ENCODE measurements at regions not wholly inside any gene's neighbourhood (a gene's known extent, or its start where the extent isn't known, plus 50 kb on each side); places are given as distances from the start of the nearest gene placed in this dataset.

DNA sequence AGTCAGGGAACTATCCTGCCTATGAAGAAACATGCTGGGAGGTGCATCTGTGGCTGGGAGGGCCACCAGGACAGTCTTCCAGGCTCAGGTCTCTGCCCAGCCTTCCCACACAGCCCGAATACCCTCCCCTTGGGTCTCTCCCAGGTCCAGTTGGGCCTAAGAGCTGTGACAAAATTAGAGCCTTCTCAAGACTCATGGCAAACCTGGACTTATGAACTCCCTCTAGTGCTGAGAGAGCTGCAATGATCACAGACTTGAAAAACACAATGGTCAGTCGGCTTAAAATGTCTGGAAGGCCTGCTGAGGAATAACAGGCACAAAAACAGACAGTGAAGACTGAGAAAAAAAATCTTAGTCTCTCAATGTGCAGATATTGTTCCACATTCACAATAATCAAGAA lies 325.1 kb downstream of the BRINP2 start:
- H3K9ac ChIP-seq (ENCODE audit: low read depth, low read length, poor library complexity, severe bottlenecking), result no peak overlapping the region
- H3F3A ChIP-seq (ENCODE audit: low read depth), result no peaks in the 10 kb centered on the region
- no peaks in the 10 kb centered on the region for H3K4me1 ChIP-seq (ENCODE audit: insufficient read depth, low read length, poor library complexity, severe bottlenecking)
- H3K9me3 ChIP-seq (ENCODE audit: insufficient read depth, low read depth, low read length), result no peaks in the 10 kb centered on the region
- no peak for TF ChIP-seq EZH2phosphoT487 (IDR thresholded peaks at IDR 0.05; ENCODE audit: borderline replicate concordance)
- no peak for TF ChIP-seq CTCF (conservative IDR thresholded peaks at IDR 0.05; ENCODE audit: low read length)
- no peaks in the 10 kb centered on the region for H3K9me2 ChIP-seq (replicated peaks; ENCODE audit: low read depth, low read length)
- H3K4me2 ChIP-seq (ENCODE audit: low read depth, low read length, poor library complexity, severe bottlenecking), result no peak overlapping the region
- H2AFZ ChIP-seq (ENCODE audit: low read length), result no peak overlapping the region
- no peaks in the 10 kb centered on the region for H3K79me2 ChIP-seq (ENCODE audit: insufficient read depth, low read length)
- no peaks in the 10 kb centered on the region for H4K20me1 ChIP-seq (ENCODE audit: insufficient read depth, low read length, poor library complexity, severe bottlenecking)
- H3K4me3 ChIP-seq (ENCODE audit: low read length, poor library complexity, severe bottlenecking), result no peak overlapping the region
- no peaks in the 10 kb centered on the region for H3K27me3 ChIP-seq (ENCODE audit: insufficient read depth, low read length, poor library complexity, severe bottlenecking)
- H3K36me3 ChIP-seq (ENCODE audit: insufficient read depth, low read length), result no peaks in the 10 kb centered on the region

DNA sequence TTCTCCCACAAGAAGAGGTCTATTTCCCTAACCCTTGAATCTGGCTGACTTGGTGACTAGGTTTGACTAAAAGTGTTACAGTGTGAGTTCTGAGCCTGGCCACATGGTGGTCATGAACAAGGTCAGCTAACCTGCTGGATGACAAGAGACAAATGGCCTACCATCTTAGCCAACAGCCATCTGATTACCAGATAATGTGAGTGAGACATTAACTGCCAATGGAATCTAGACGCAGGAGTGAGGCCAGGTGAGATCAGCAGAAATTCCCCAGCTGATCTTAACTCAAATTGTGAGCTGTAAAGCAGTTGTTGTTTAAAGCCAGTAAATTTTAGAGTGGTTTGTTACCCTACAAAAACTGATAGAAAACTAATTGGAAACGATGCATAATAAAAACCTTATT lies 320.0 kb downstream of the BRINP2 start:
- no peak overlapping the region for H3K4me3 ChIP-seq (ENCODE audit: low read length, poor library complexity, severe bottlenecking)
- no peaks in the 10 kb centered on the region for H3K27me3 ChIP-seq (ENCODE audit: insufficient read depth, low read length, poor library complexity, severe bottlenecking)
- no peaks in the 10 kb centered on the region for H3K36me3 ChIP-seq (ENCODE audit: insufficient read depth, low read length)
- H3F3A ChIP-seq (ENCODE audit: low read depth), result no peaks in the 10 kb centered on the region
- H2AFZ ChIP-seq (ENCODE audit: low read length), result no peak overlapping the region
- no peaks in the 10 kb centered on the region for H3K4me1 ChIP-seq (ENCODE audit: insufficient read depth, low read length, poor library complexity, severe bottlenecking)
- no peaks in the 10 kb centered on the region for H3K79me2 ChIP-seq (ENCODE audit: insufficient read depth, low read length)
- H3K4me2 ChIP-seq (ENCODE audit: low read depth, low read length, poor library complexity, severe bottlenecking), result no peak overlapping the region
- no peaks in the 10 kb centered on the region for H3K9me3 ChIP-seq (ENCODE audit: insufficient read depth, low read depth, low read length)
- no peaks in the 10 kb centered on the region for H3K9me2 ChIP-seq (replicated peaks; ENCODE audit: low read depth, low read length)
- H3K9ac ChIP-seq (ENCODE audit: low read depth, low read length, poor library complexity, severe bottlenecking), result no peak overlapping the region
- no peaks in the 10 kb centered on the region for H4K20me1 ChIP-seq (ENCODE audit: insufficient read depth, low read length, poor library complexity, severe bottlenecking)
- TF ChIP-seq EZH2phosphoT487 (IDR thresholded peaks at IDR 0.05; ENCODE audit: borderline replicate concordance) (no peak), CTCF (conservative IDR thresholded peaks at IDR 0.05; ENCODE audit: low read length) (no peak)

DNA sequence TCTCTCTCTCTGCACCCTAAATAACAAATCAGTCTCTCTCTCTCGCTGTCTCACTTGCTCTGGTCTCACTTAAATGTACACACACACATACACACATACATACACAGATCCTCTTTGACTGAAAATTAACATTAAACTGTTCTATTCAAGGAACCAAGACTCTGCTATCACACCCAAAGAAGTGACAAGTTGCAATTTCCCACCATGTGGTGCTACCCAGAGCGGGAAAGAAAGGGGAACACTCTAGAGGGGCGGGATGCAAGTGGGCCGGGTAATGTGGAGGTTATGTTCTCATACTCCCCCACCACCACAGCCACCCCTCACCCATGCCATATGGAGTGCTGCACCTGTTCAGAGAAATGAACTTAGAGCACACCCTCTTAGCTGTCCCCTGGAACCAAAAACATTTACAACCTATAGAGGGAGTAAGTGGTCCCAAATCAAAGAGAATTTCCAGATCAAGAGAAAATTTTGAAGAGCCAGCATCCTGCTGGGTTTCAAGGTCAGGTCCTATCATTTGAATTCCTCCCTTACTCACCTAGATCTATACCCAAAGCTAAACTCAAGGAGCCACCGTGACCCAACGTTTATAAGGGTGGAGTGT lies 319.4 kb downstream of the BRINP2 start:
- no peaks in the 10 kb centered on the region for H3F3A ChIP-seq (ENCODE audit: low read depth)
- no peak overlapping the region for H3K4me2 ChIP-seq (ENCODE audit: low read depth, low read length, poor library complexity, severe bottlenecking)
- no peaks in the 10 kb centered on the region for H3K9me3 ChIP-seq (ENCODE audit: insufficient read depth, low read depth, low read length)
- no peak overlapping the region for H3K4me3 ChIP-seq (ENCODE audit: low read length, poor library complexity, severe bottlenecking)
- no peaks in the 10 kb centered on the region for H3K36me3 ChIP-seq (ENCODE audit: insufficient read depth, low read length)
- H2AFZ ChIP-seq (ENCODE audit: low read length), result no peak overlapping the region
- H3K9me2 ChIP-seq (replicated peaks; ENCODE audit: low read depth, low read length), result no peaks in the 10 kb centered on the region
- H3K9ac ChIP-seq (ENCODE audit: low read depth, low read length, poor library complexity, severe bottlenecking), result no peak overlapping the region
- no peaks in the 10 kb centered on the region for H4K20me1 ChIP-seq (ENCODE audit: insufficient read depth, low read length, poor library complexity, severe bottlenecking)
- no peaks in the 10 kb centered on the region for H3K79me2 ChIP-seq (ENCODE audit: insufficient read depth, low read length)
- H3K27me3 ChIP-seq (ENCODE audit: insufficient read depth, low read length, poor library complexity, severe bottlenecking), result no peaks in the 10 kb centered on the region
- no peak for TF ChIP-seq CTCF (conservative IDR thresholded peaks at IDR 0.05; ENCODE audit: low read length)
- TF ChIP-seq EZH2phosphoT487 (IDR thresholded peaks at IDR 0.05; ENCODE audit: borderline replicate concordance), result no peak
- H3K4me1 ChIP-seq (ENCODE audit: insufficient read depth, low read length, poor library complexity, severe bottlenecking), result no peaks in the 10 kb centered on the region
